Transverse colon (tissue), 4 donors: ENCODE measurements at regions not wholly inside any gene's neighbourhood (a gene's known extent, or its start where the extent isn't known, plus 50 kb on each side); places are given as distances from the start of the nearest gene placed in this dataset.
"Not testable (repeated sequence)": the region's sequence is repeated elsewhere in the genome, so short reads cannot be mapped to it uniquely, and the experiment has no call there.

ENCODE experiments used
- DNase-seq: peaks from one replicate; pipeline ENCODE4 v3.0.0-alpha.2; 2019
- H3K27ac ChIP-seq, 4 donors: fragments of 200-600 bp; sonication (generic); 2 replicates each; pipeline ENCODE4 v1.5.1; 2016 to 2018; ENCODE audit warnings: inconsistent platforms in 4 of 4
- H3K27me3 ChIP-seq: fragments of 200-600 bp; sonication (generic); 2 replicates; pipeline ENCODE4 v1.5.1; 2017; ENCODE audit warnings: inconsistent platforms
- H3K36me3 ChIP-seq, 4 donors: fragments of 200-600 bp; sonication (generic); 2 replicates each; pipeline ENCODE4 v1.5.1; 2017 to 2019; ENCODE audit warnings: inconsistent platforms in 4 of 4
- H3K4me1 ChIP-seq, 4 donors: fragments of 200-600 bp; sonication (generic); 2 replicates each; pipeline ENCODE4 v1.5.1; 2017 to 2020; ENCODE audit warnings: inconsistent platforms in 4 of 4
- H3K4me3 ChIP-seq, 4 donors: fragments of 200-600 bp; sonication (generic); 1 replicate in 1 of 4; 2 replicates in 3 of 4; pipeline versions ENCODE4 v1.5.1 to v1.6.1; 2017 to 2019; ENCODE audit warnings: inconsistent platforms in 4 of 4
- H3K9me3 ChIP-seq, 2 donors: fragments of 200-600 bp; sonication (generic); 2 replicates each; pipeline ENCODE4 v1.5.1; 2017 to 2019; ENCODE audit warnings: inconsistent platforms in 2 of 2
- EP300 ChIP-seq: sonication (generic); formaldehyde crosslinking; IDR thresholded peaks from one replicate; pipeline ENCODE4 v1.6.1; 2017; ENCODE audit warnings: antibody characterized with exemption, low read depth
- POLR2A ChIP-seq: fragments of 450-650 bp; IDR thresholded peaks from one replicate; pipeline ENCODE4 v1.6.1; 2016; ENCODE audit warnings: antibody characterized with exemption, mild to moderate bottlenecking, moderate library complexity
- POLR2AphosphoS5 ChIP-seq, 3 donors: sonication (generic); formaldehyde crosslinking; IDR thresholded peaks; one replicate each; pipeline ENCODE4 v1.6.1; 2016; ENCODE audit warnings: antibody characterized with exemption in 3 of 3
- WGBS, 2 donors: methylation state at CpG; one replicate each; pipeline ENCODE4 v1.1.5; 2018; ENCODE audit warnings: low coverage in 1 of 2; 5-methylcytosine and 5-hydroxymethylcytosine counted together
- in situ Hi-C, 4 donors: fragments of 200-750 bp; cut with MboI; loops; one replicate each; pipeline versions ENCODE4 v1.15.0 to v1.15.1; 2017; ENCODE audit warnings: low sequenced_read_pairs in 3 of 4, low pct_ligation_motif_present in 1 of 4, low pct_unique_long_range_greater_than_20kb in 1 of 4
- intact Hi-C: fragments of 100-400 bp; cut with DNase I; formaldehyde crosslinking; loops from one replicate; pipeline ENCODE4 v1.15.1; 2023; ENCODE audit warnings: low total_unique reads
- TF ChIP-seq, protein P1 (sequence below), 5 experiments: fragments of 200-600 bp in 3 of 5; fragments of 450-650 bp in 2 of 5; sonication (generic) in 3 of 5; IDR thresholded peaks; 1 replicate in 2 of 5; 2 replicates in 3 of 5; pipeline ENCODE4 v1.5.1; 2016 to 2017; ENCODE audit warnings: antibody characterized with exemption in 5 of 5, inconsistent platforms in 3 of 5, mild to moderate bottlenecking in 2 of 5, moderate library complexity in 1 of 5

DNA sequence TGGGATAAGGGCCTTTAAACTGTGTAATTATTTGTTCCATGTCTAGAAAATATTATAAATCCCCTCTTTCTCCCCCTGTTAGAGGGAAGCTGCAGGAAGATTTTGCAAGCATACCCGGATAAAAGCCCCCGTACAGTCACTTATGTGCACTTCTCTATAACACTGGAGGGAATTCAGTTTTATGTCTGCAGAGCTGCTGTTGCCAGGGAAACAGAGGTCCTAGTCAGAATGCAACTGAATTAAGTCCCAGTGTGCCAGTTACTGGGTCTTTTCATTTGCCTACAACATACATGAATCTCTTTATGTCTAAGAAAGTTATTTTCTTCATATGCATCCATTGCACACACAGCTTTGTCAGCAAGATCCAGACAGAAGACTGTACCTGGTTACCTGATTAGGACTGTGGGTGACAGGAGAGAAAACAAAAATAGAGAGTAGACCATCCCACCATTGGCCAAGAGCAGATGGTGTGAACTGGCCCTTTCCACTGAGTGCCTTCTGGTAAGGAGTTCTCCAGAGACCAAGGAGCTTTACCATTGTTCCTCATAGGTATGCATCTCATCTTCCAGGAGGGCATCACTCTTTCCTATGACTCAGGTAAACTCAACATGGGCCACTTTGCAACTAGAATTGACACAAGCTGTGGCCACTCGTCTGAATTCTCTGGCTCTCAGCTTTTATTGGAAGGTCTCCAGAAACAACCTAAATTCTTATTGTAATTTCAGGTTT, 180.8 kb upstream of the PHACTR1 start:
- no peak for DNase-seq
- Histone ChIP-seq H3K36me3 (no peaks in the 10 kb centered on the region), H3K27ac (no peak overlapping the region), H3K4me1 (no peaks in the 10 kb centered on the region), H3K9me3 (no peaks in the 10 kb centered on the region), H3K27me3 (no peaks in the 10 kb centered on the region), H3K4me3 (no peak overlapping the region)
- in situ Hi-C loops (no loop called here), intact Hi-C loops (no loop called here)
- no peak for TF ChIP-seq POLR2A
- WGBS, 2 donors, result 63 to 100% methylated on average over 2 to 3 of the region's 3 CpGs

DNA sequence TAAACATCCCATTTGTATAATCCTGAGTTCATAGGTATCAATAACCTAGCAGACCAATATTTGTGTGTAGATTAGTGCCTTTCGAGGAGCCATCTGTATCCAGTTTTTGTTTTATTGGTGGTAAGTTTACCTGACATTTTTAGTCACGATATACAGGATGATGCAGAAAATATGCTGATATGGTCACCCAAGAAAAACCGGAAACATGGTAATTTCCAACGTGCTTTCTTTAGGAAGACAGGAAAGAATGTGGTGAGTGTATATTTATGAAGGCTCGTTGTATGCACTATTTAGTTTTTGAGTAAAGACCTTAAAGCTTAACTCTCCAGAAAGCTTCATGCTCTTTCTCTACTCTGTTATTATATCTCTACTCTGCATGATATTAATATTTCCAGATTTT, 180.2 kb upstream of the PHACTR1 start:
- DNase-seq, result no peak
- no peak for TF ChIP-seq EP300
- TF ChIP-seq POLR2AphosphoS5 (IDR thresholded peaks at IDR 0.05), result no peak
- TF ChIP-seq, protein P1, sequence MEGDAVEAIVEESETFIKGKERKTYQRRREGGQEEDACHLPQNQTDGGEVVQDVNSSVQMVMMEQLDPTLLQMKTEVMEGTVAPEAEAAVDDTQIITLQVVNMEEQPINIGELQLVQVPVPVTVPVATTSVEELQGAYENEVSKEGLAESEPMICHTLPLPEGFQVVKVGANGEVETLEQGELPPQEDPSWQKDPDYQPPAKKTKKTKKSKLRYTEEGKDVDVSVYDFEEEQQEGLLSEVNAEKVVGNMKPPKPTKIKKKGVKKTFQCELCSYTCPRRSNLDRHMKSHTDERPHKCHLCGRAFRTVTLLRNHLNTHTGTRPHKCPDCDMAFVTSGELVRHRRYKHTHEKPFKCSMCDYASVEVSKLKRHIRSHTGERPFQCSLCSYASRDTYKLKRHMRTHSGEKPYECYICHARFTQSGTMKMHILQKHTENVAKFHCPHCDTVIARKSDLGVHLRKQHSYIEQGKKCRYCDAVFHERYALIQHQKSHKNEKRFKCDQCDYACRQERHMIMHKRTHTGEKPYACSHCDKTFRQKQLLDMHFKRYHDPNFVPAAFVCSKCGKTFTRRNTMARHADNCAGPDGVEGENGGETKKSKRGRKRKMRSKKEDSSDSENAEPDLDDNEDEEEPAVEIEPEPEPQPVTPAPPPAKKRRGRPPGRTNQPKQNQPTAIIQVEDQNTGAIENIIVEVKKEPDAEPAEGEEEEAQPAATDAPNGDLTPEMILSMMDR (IDR thresholded peaks at IDR 0.05), result no peak
- TF ChIP-seq POLR2A, result no peak
- H3K36me3 ChIP-seq, result no peaks in the 10 kb centered on the region
- in situ Hi-C loops, result no loop called here
- H3K27me3 ChIP-seq, result no peaks in the 10 kb centered on the region
- H3K4me3 ChIP-seq, result no peak overlapping the region
- WGBS, 2 donors, result 79 to 94% methylated on average over 5 of the region's 5 CpGs
- H3K9me3 ChIP-seq, result no peaks in the 10 kb centered on the region
- no peaks in the 10 kb centered on the region for H3K4me1 ChIP-seq
- intact Hi-C loops, result no loop called here
- no peak overlapping the region for H3K27ac ChIP-seq

DNA sequence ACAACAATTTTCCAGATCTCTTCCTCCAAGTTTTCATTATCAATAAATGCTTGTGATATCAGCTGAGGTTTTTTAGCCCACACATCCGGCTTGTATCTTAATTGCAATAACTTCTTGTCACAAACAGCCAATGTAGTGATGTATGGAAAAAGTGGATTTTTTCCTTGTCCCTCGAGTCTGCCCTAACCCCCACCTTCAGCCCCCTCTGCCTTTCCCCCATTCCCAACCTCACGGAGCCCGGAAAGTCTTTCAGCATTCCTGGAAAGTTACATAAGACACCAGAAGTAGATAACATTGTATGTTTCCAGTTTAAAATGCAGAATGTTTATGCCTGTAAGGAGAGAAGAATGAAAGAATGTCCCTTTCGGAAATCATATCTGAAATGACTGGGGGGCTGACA, 179.2 kb upstream of the PHACTR1 start:
- in situ Hi-C loops, result no loop called here
- TF ChIP-seq POLR2AphosphoS5 (IDR thresholded peaks at IDR 0.05) (no peak), EP300 (no peak), POLR2A (no peak)
- TF ChIP-seq, protein P1 (IDR thresholded peaks at IDR 0.05), result no peak
- no peaks in the 10 kb centered on the region for H3K27me3 ChIP-seq
- intact Hi-C loops, result no loop called here
- no peak overlapping the region for H3K27ac ChIP-seq
- no peak overlapping the region for H3K4me3 ChIP-seq
- no peak for DNase-seq
- H3K4me1 ChIP-seq, result no peaks in the 10 kb centered on the region
- H3K9me3 ChIP-seq, result no peaks in the 10 kb centered on the region
- H3K36me3 ChIP-seq, result no peaks in the 10 kb centered on the region
- 53 to 66% methylated on average over 5 of the region's 5 CpGs for WGBS, 2 donors

DNA sequence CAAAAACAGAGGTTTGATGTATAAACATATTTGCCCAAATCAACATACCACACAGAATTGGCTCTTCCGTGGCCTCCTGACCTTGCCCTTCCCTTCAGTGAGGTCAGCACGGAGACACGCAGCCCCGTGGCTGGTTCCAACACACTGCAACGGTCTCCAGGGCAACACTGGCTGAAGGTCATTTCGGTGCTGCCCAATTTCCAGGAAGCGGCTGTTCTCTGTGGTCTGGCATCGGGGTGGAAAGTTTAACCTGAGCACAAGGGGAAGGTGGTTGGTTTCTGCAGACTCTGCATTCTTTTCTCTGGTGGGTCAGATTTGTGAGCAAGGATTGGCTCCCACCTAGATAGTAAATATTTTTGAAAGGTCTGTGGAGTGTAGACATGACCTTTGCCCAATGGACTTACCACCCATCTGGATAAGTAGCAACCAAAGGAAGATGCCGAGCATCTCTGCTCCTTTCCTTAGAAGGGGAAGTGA, 177.6 kb upstream of the PHACTR1 start:
- no peak for TF ChIP-seq POLR2AphosphoS5 (IDR thresholded peaks at IDR 0.05)
- TF ChIP-seq POLR2A, result no peak
- TF ChIP-seq EP300, result no peak
- TF ChIP-seq, protein P1 (IDR thresholded peaks at IDR 0.05), result no peak
- intact Hi-C loops, result no loop called here
- WGBS, 2 donors, result 56 to 83% methylated on average over 1 to 9 of the region's 9 CpGs
- DNase-seq, result no peak
- in situ Hi-C loops, result no loop called here
- Histone ChIP-seq H3K27me3 (no peaks in the 10 kb centered on the region), H3K4me3 (no peak overlapping the region), H3K27ac (no peak overlapping the region), H3K36me3 (no peaks in the 10 kb centered on the region), H3K4me1 (no peaks in the 10 kb centered on the region), H3K9me3 (no peaks in the 10 kb centered on the region)

DNA sequence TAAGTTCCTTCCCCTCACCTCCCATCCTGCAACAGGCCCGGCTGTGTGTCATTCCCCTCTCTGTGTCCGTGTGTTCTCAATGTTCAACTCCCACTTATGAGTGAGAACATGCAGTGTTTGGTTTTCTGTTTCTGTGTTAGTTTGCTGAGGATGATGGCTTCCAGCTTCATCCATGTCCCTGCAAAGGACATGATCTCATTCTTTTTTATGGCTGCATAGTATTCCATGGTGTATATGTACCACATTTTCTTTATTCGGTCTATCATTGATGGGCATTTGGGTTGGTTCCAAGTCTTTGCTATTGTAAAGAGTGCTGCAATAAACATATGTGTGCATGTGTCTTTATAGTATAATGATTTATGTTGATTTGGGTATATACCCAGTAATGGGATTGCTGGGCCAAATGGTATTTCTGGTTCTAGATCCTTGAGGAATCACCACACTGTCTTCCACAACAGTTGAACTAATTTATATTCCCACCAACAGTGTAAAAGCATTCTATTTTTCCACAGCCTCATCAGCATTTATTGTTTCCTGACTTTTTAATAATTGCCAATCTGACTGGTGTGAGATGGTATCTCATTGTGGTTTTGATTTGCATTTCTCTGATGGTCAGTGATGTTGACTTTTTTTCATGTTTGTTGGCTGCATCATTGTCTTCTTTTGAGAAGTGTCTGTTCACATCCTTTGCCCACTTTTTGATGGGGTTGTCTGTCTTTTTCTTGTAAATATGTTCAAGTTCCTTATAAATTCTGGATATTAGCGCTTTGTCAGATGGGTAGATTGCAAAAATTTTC, 174.1 kb upstream of the PHACTR1 start:
- in situ Hi-C loops, H3K27ac ChIP-seq, intact Hi-C loops, H3K9me3 ChIP-seq, DNase-seq, H3K4me3 ChIP-seq, H3K27me3 ChIP-seq, H3K36me3 ChIP-seq: not testable (repeated sequence)
- peaks cover 4 to 24% (median 19%) of the 10 kb centered on the region in 4 donors for H3K4me1 ChIP-seq
- WGBS, 2 donors, result 83 to 97% methylated on average over 4 of the region's 4 CpGs
